ENCODE measurements at regions not wholly inside any gene's neighbourhood (a gene's known extent, or its start where the extent isn't known, plus 50 kb on each side); places are given as distances from the start of the nearest gene placed in this dataset.
A peak's percentile ranks its signal among the peaks of the same experiment; 100 is the strongest.

- no peak for TF ChIP-seq ZZZ3 (IDR thresholded peaks at IDR 0.05)
- TF ChIP-seq ARNT (IDR thresholded peaks at IDR 0.05): no peak
- no peak for TF ChIP-seq E2F5 (CRISPR knock-in tag; IDR thresholded peaks at IDR 0.05)
- no peak for TF ChIP-seq MLLT1 (IDR thresholded peaks at IDR 0.05)
- TF ChIP-seq ZNF354B (CRISPR knock-in tag; IDR thresholded peaks at IDR 0.05): no peak
- TF ChIP-seq ZNF212 (CRISPR knock-in tag; IDR thresholded peaks at IDR 0.05): no peak
Measured at GRCh38 chr13:90952326-90952725, 395.2 kb upstream of the MIR17HG start (continued).

DNA sequence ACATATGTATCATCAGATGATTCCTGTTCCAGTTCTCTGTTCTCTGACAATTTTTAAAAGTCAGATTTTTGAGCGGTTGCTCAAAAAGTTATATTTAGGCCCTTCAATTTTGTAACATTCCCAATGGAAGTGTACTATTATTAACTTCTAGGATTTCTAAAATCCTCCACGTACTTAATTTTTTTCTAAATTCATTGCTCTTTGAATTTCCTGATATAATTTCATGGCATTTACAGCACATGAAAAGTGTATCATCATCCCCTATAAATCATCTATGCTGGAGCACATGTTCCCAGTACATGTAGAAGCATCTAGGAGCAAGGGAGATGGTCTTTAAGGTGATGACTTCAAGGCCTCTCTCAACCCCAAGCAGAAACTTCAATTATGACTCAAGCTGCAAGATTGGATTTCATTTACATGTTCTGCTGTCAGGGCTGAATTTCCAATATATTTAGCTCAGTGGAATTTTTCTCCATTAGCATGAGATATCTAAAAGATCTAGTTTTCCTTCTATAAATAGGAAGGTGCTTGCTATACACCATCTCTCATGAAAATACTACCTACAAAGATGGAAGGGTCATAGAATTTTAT is 392.8 kb upstream of the MIR17HG start:
- H2AFZ ChIP-seq (ENCODE audit: low read depth, low read length): no peak overlapping the region
- no peaks in the 10 kb centered on the region for H3K4me1 ChIP-seq (replicated peaks in 1 of 2; ENCODE audit: control insufficient read depth in 2 of 2, insufficient read depth in 2 of 2, low read length in 2 of 2)
- H3K36me3 ChIP-seq (ENCODE audit: control insufficient read depth, insufficient read depth, low read length): no peaks in the 10 kb centered on the region
- peaks cover 2% of the 10 kb centered on the region; the same call in 1 of the 2 replicates for H3K9me3 ChIP-seq (replicated peaks; ENCODE audit: control insufficient read depth, insufficient read depth, low read depth, low read length)
- no TSS peak for BruUV-seq (replicated peaks)
- ATAC-seq (no peak), FAIRE-seq (no peak), DNase-seq (ENCODE audit: extremely low read depth in 1 of 4, low spot score in 3 of 4) (no peak)
- no peak overlapping the region for H3K9ac ChIP-seq (ENCODE audit: insufficient read depth in 1 of 2, low read depth in 2 of 2, low read length in 2 of 2)
- in situ Hi-C loops (cut with MboI) (no loop called here), intact Hi-C loops (cut with micrococcal nuclease) (no loop called here)
- no peak overlapping the region for H3K4me2 ChIP-seq (ENCODE audit: insufficient read depth, low read length)
- ChIA-PET POLR2A (interaction anchor here (0.7 kb wide), 1 partner anchor 820 kb away, joined by 3 read pairs; no protein-coding TSS in a partner anchor), CTCF (ENCODE audit: low intra/inter-chr PET ratio) (interaction anchor here (0.6 kb wide), 1 partner anchor 1081 kb away, joined by 3 read pairs; no protein-coding TSS in a partner anchor)
- H3K79me2 ChIP-seq (ENCODE audit: control insufficient read depth, insufficient read depth, low read length): no peaks in the 10 kb centered on the region
- H3K27ac ChIP-seq (ENCODE audit: extremely low read depth, low read depth, low read length): no peak overlapping the region
- TF ChIP-seq CAMTA2 (CRISPR knock-in tag; conservative IDR thresholded peaks at IDR 0.05) (0 out of 2 replicates have a peak, but pooled peaks have one; percentile 54), ZNF280B (CRISPR knock-in tag; IDR thresholded peaks at IDR 0.05) (0 out of 2 replicates have a peak, but pooled peaks have one; percentile 26)
- TF ChIP-seq, protein P1, sequence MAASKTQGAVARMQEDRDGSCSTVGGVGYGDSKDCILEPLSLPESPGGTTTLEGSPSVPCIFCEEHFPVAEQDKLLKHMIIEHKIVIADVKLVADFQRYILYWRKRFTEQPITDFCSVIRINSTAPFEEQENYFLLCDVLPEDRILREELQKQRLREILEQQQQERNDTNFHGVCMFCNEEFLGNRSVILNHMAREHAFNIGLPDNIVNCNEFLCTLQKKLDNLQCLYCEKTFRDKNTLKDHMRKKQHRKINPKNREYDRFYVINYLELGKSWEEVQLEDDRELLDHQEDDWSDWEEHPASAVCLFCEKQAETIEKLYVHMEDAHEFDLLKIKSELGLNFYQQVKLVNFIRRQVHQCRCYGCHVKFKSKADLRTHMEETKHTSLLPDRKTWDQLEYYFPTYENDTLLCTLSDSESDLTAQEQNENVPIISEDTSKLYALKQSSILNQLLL (CRISPR knock-in tag; IDR thresholded peaks at IDR 0.05; ENCODE audit: borderline replicate concordance): no peak
- H3K27me3 ChIP-seq (ENCODE audit: control insufficient read depth in 2 of 2, insufficient read depth in 2 of 2, low read length in 2 of 2): no peaks in the 10 kb centered on the region
- H4K20me1 ChIP-seq (replicated peaks; ENCODE audit: control insufficient read depth, insufficient read depth, low read length): no peaks in the 10 kb centered on the region
- no peaks in the 10 kb centered on the region for H3K9me1 ChIP-seq (ENCODE audit: control insufficient read depth, insufficient read depth, low read length)
- H3K4me3 ChIP-seq: no peak overlapping the region
- WGBS (ENCODE audit: insufficient coverage, low coverage, missing lambda C conversion rate): 0% methylated on average over 2 of the region's 2 CpGs

Measured in K562 (cell line).